HL-60 (cell line): ENCODE measurements at regions not wholly inside any gene's neighbourhood (a gene's known extent, or its start where the extent isn't known, plus 50 kb on each side); places are given as distances from the start of the nearest gene placed in this dataset.

Experiments
- DNase-seq, 2 experiments: peaks; one replicate each; pipeline ENCODE4 v3.0.0-alpha.2; 2010 to 2020; ENCODE audit warnings: low read depth in 1 of 2, low spot score in 1 of 2
- H3K27ac ChIP-seq: fragments of 250-450 bp; sonication (Bioruptor Pico); replicated peaks from 2 replicates; pipeline ENCODE4 v1.5.1; 2020; ENCODE audit warnings: mild to moderate bottlenecking, moderate library complexity
- H3K27me3 ChIP-seq: fragments of 250-450 bp; sonication (Bioruptor Pico); 2 replicates; pipeline ENCODE4 v1.5.1; 2021; ENCODE audit warnings: mild to moderate bottlenecking, moderate library complexity; ENCODE audit not compliant: insufficient read depth, poor library complexity, severe bottlenecking
- H3K4me3 ChIP-seq: replicated peaks from 2 replicates; pipeline ENCODE4 v1.5.1; 2011; ENCODE audit warnings: mild to moderate bottlenecking, control low read depth, low read length; ENCODE audit not compliant: insufficient read depth
- CTCF ChIP-seq: IDR thresholded peaks from one replicate; pipeline ENCODE4 v1.5.1; 2011; ENCODE audit warnings: low read length, control low read depth, inconsistent platforms; ENCODE audit not compliant: insufficient read depth
- GABPA ChIP-seq: IDR thresholded peaks from 2 replicates; pipeline ENCODE4 v1.6.1; 2012; ENCODE audit warnings: low read depth
- POLR2AphosphoS5 ChIP-seq: IDR thresholded peaks from 2 replicates; pipeline ENCODE4 v1.6.1; 2012; ENCODE audit warnings: low read depth
- REST ChIP-seq: IDR thresholded peaks from 2 replicates; pipeline ENCODE4 v1.6.1; 2012; ENCODE audit warnings: low read depth; ENCODE audit not compliant: insufficient replicate concordance
- SPI1 ChIP-seq: IDR thresholded peaks from 2 replicates; pipeline ENCODE4 v1.6.1; 2012; ENCODE audit warnings: low read depth, mild to moderate bottlenecking, borderline replicate concordance

GRCh38 chr18:78865056-78865598 is 114.5 kb upstream of the SALL3 start:
- Histone ChIP-seq H3K27ac (no peak overlapping the region), H3K27me3 (peaks cover 10% of the 10 kb centered on the region)
- TF ChIP-seq SPI1 (no peak), GABPA (no peak), CTCF (no peak), REST (no peak), POLR2AphosphoS5 (no peak)

GRCh38 chr18:78865771-78866310 is 113.8 kb upstream of the SALL3 start:
- DNase-seq = no peak
- Histone ChIP-seq H3K27ac (no peak overlapping the region), H3K4me3 (no peak overlapping the region), H3K27me3 (peaks cover 10% of the 10 kb centered on the region)
- no peak for TF ChIP-seq CTCF
- TF ChIP-seq SPI1 = no peak
- no peak for TF ChIP-seq REST

More at GRCh38 chr18:78865056-78865598, 114.5 kb upstream of the SALL3 start:
- DNase-seq = no peak
- H3K4me3 ChIP-seq = no peak overlapping the region

GRCh38 chr18:78867131-78867530 is 112.5 kb upstream of the SALL3 start:
- TF ChIP-seq GABPA (no peak), CTCF (no peak), POLR2AphosphoS5 (no peak), SPI1 (no peak), REST (no peak)
- H3K4me3 ChIP-seq = no peak overlapping the region
- DNase-seq = no peak
- no peak overlapping the region for H3K27ac ChIP-seq
- peaks cover 8% of the 10 kb centered on the region for H3K27me3 ChIP-seq
